ENCODE measurements at regions not wholly inside any gene's neighbourhood (a gene's known extent, or its start where the extent isn't known, plus 50 kb on each side); places are given as distances from the start of the nearest gene placed in this dataset.

GRCh38 chr12:77575376-77575919 lies 255.2 kb upstream of the NAV3 start:
- Histone ChIP-seq H3K36me3 (ENCODE audit: control insufficient read depth, insufficient read depth, low read length) (no peaks in the 10 kb centered on the region), H3K27me3 (replicated peaks; ENCODE audit: control insufficient read depth, insufficient read depth, low read length) (no peaks in the 10 kb centered on the region), H3K4me3 (replicated peaks; ENCODE audit: low read depth, low read length) (no peak overlapping the region)
- DNase-seq (ENCODE audit: extremely low read depth, insufficient read length): no peak
- TF ChIP-seq CTCF (IDR thresholded peaks at IDR 0.05; ENCODE audit: insufficient read depth, low read length, poor library complexity, severe bottlenecking): no peak

- TF ChIP-seq CTCF (IDR thresholded peaks at IDR 0.05; ENCODE audit: insufficient read depth, low read length, poor library complexity, severe bottlenecking): no peak
Measured at GRCh38 chr12:77572371-77572770, 258.3 kb upstream of the NAV3 start.

GRCh38 chr12:77571768-77572167 lies 258.9 kb upstream of the NAV3 start:
- Histone ChIP-seq H3K36me3 (ENCODE audit: control insufficient read depth, insufficient read depth, low read length) (no peaks in the 10 kb centered on the region), H3K27me3 (replicated peaks; ENCODE audit: control insufficient read depth, insufficient read depth, low read length) (no peaks in the 10 kb centered on the region), H3K4me3 (replicated peaks; ENCODE audit: low read depth, low read length) (no peak overlapping the region)
- DNase-seq (ENCODE audit: extremely low read depth, insufficient read length): no peak
- TF ChIP-seq CTCF (IDR thresholded peaks at IDR 0.05; ENCODE audit: insufficient read depth, low read length, poor library complexity, severe bottlenecking): no peak

More at GRCh38 chr12:77572371-77572770, 258.3 kb upstream of the NAV3 start:
- DNase-seq (ENCODE audit: extremely low read depth, insufficient read length): no peak
- no peaks in the 10 kb centered on the region for H3K27me3 ChIP-seq (replicated peaks; ENCODE audit: control insufficient read depth, insufficient read depth, low read length)
- H3K36me3 ChIP-seq (ENCODE audit: control insufficient read depth, insufficient read depth, low read length): no peaks in the 10 kb centered on the region
- H3K4me3 ChIP-seq (replicated peaks; ENCODE audit: low read depth, low read length): no peak overlapping the region

GRCh38 chr12:77571127-77571526 lies 259.6 kb upstream of the NAV3 start:
- TF ChIP-seq CTCF (IDR thresholded peaks at IDR 0.05; ENCODE audit: insufficient read depth, low read length, poor library complexity, severe bottlenecking): no peak
- no peak overlapping the region for H3K4me3 ChIP-seq (replicated peaks; ENCODE audit: low read depth, low read length)
- no peak for DNase-seq (ENCODE audit: extremely low read depth, insufficient read length)
- H3K27me3 ChIP-seq (replicated peaks; ENCODE audit: control insufficient read depth, insufficient read depth, low read length): no peaks in the 10 kb centered on the region
- H3K36me3 ChIP-seq (ENCODE audit: control insufficient read depth, insufficient read depth, low read length): no peaks in the 10 kb centered on the region

GRCh38 chr12:77569876-77570275 lies 260.8 kb upstream of the NAV3 start:
- no peak overlapping the region for H3K4me3 ChIP-seq (replicated peaks; ENCODE audit: low read depth, low read length)
- no peaks in the 10 kb centered on the region for H3K27me3 ChIP-seq (replicated peaks; ENCODE audit: control insufficient read depth, insufficient read depth, low read length)
- no peak for TF ChIP-seq CTCF (IDR thresholded peaks at IDR 0.05; ENCODE audit: insufficient read depth, low read length, poor library complexity, severe bottlenecking)
- no peaks in the 10 kb centered on the region for H3K36me3 ChIP-seq (ENCODE audit: control insufficient read depth, insufficient read depth, low read length)
- DNase-seq (ENCODE audit: extremely low read depth, insufficient read length): no peak

GRCh38 chr12:77560714-77561113 lies 270.0 kb upstream of the NAV3 start:
- H3K27me3 ChIP-seq (replicated peaks; ENCODE audit: control insufficient read depth, insufficient read depth, low read length): no peaks in the 10 kb centered on the region
- H3K36me3 ChIP-seq (ENCODE audit: control insufficient read depth, insufficient read depth, low read length): no peaks in the 10 kb centered on the region
- H3K4me3 ChIP-seq (replicated peaks; ENCODE audit: low read depth, low read length): no peak overlapping the region
- no peak for DNase-seq (ENCODE audit: extremely low read depth, insufficient read length)
- TF ChIP-seq CTCF (IDR thresholded peaks at IDR 0.05; ENCODE audit: insufficient read depth, low read length, poor library complexity, severe bottlenecking): no peak
